Epithelial cell of proximal tubule (primary cell): ENCODE measurements at regions not wholly inside any gene's neighbourhood (a gene's known extent, or its start where the extent isn't known, plus 50 kb on each side); places are given as distances from the start of the nearest gene placed in this dataset.

Experiments
- DNase-seq: peaks from one replicate; pipeline ENCODE4 v3.0.0-alpha.2; 2011; ENCODE audit warnings: low read depth
- H3K4me3 ChIP-seq: 2 replicates; pipeline ENCODE4 v1.5.1; 2011; ENCODE audit warnings: low read depth, mild to moderate bottlenecking, low read length
- TF ChIP-seq, protein P1 (sequence below): conservative IDR thresholded peaks from 2 replicates; pipeline ENCODE4 v1.5.1; 2012; ENCODE audit warnings: low read depth, mild to moderate bottlenecking, low read length

GRCh38 chr3:5463991-5464390 lies 276.5 kb downstream of the EDEM1 start:
- TF ChIP-seq, protein P1, sequence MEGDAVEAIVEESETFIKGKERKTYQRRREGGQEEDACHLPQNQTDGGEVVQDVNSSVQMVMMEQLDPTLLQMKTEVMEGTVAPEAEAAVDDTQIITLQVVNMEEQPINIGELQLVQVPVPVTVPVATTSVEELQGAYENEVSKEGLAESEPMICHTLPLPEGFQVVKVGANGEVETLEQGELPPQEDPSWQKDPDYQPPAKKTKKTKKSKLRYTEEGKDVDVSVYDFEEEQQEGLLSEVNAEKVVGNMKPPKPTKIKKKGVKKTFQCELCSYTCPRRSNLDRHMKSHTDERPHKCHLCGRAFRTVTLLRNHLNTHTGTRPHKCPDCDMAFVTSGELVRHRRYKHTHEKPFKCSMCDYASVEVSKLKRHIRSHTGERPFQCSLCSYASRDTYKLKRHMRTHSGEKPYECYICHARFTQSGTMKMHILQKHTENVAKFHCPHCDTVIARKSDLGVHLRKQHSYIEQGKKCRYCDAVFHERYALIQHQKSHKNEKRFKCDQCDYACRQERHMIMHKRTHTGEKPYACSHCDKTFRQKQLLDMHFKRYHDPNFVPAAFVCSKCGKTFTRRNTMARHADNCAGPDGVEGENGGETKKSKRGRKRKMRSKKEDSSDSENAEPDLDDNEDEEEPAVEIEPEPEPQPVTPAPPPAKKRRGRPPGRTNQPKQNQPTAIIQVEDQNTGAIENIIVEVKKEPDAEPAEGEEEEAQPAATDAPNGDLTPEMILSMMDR = no peak
- no peak for DNase-seq

GRCh38 chr3:5464649-5465048 lies 277.1 kb downstream of the EDEM1 start:
- DNase-seq = no peak
- no peak overlapping the region for H3K4me3 ChIP-seq
- TF ChIP-seq, protein P1 = no peak

More at GRCh38 chr3:5463991-5464390, 276.5 kb downstream of the EDEM1 start:
- H3K4me3 ChIP-seq = no peak overlapping the region

DNA sequence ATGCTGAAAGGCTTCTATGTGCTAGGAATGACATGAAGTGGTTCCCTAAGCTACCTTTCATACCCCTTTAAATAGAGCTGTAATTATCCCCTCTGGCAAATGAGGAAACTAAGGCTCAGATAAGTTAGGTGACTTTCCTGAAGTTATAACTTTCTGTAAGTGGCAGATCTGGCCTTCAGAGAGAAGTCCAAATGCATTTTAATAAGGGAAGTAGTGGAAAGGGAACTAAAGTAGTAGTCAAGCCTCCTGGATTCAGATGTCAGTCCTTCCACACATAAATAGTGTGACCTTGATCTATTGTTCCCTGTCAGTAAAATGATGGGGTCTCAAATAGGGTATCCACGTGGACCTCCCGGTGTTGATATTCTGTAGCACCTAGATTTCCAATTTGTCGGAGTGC lies 277.7 kb downstream of the EDEM1 start:
- DNase-seq = no peak
- TF ChIP-seq, protein P1 = no peak
- no peak overlapping the region for H3K4me3 ChIP-seq

- TF ChIP-seq, protein P1 = no peak
- DNase-seq = no peak
- no peak overlapping the region for H3K4me3 ChIP-seq
Measured at GRCh38 chr3:5466065-5466464, 278.6 kb downstream of the EDEM1 start.

DNA sequence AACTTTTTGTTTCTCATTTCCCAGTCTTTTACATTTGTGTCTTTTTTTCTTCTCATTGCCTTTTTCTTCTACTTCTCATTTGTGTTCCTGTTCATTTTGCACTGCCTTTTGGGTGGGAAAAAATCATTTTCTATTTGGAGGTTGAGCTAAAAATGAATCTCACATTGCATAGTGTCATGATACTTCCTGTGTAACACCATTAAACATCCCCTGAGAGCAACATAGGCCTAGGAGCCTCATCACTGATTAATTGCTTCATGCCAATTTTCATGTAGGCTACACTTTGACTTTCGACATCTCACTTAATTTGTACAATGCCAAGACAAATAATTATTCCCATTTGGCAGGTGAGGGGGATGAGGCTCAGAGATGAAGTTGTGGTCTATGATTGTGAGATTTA lies 279.2 kb downstream of the EDEM1 start:
- DNase-seq = no peak
- TF ChIP-seq, protein P1 = no peak
- H3K4me3 ChIP-seq = no peak overlapping the region

DNA sequence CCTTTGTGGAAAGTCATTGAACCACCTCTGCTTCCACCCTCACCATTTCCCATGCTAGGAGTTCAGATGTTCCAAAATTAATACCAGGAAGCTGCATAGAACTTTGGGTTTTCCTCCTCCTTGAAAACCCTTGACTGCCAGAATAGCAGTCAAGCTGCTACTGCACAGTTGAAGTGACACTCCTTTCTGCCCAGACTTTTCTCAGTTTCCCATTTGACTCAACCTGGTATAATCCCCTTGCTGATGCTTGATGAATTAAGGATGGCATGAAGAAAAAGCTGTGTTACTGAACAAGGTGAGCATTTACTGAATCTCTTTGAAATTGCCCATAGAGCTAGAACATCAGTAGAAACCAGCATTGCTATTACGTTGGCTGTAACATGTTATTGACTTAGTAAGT lies 286.0 kb downstream of the EDEM1 start:
- no peak for DNase-seq
- no peak overlapping the region for H3K4me3 ChIP-seq
- TF ChIP-seq, protein P1 = no peak

GRCh38 chr3:5476403-5476802 lies 288.9 kb downstream of the EDEM1 start:
- DNase-seq = no peak
- H3K4me3 ChIP-seq = no peak overlapping the region
- TF ChIP-seq, protein P1 = no peak
